MM.1S (cell line): ENCODE measurements at regions not wholly inside any gene's neighbourhood (a gene's known extent, or its start where the extent isn't known, plus 50 kb on each side); places are given as distances from the start of the nearest gene placed in this dataset.

Source experiments
- EZH2 ChIP-seq: fragments of 300-600 bp; sonication (generic); optimal IDR thresholded peaks from 2 replicates; pipeline ENCODE3; 2017; ENCODE audit warnings: low read depth, mild to moderate bottlenecking, antibody characterized with exemption, low read length, mixed read lengths
- EZH2phosphoT487 ChIP-seq: fragments of 300-600 bp; sonication (generic); IDR thresholded peaks from 2 replicates; pipeline ENCODE4 v1.6.1; 2018; ENCODE audit warnings: antibody characterized with exemption, low read length
- TF ChIP-seq, protein P1 (sequence below): fragments of 300-600 bp; sonication (generic); IDR thresholded peaks from 2 replicates; pipeline ENCODE4 v1.5.1; 2016; ENCODE audit warnings: antibody characterized with exemption, low read length, mixed read lengths

DNA sequence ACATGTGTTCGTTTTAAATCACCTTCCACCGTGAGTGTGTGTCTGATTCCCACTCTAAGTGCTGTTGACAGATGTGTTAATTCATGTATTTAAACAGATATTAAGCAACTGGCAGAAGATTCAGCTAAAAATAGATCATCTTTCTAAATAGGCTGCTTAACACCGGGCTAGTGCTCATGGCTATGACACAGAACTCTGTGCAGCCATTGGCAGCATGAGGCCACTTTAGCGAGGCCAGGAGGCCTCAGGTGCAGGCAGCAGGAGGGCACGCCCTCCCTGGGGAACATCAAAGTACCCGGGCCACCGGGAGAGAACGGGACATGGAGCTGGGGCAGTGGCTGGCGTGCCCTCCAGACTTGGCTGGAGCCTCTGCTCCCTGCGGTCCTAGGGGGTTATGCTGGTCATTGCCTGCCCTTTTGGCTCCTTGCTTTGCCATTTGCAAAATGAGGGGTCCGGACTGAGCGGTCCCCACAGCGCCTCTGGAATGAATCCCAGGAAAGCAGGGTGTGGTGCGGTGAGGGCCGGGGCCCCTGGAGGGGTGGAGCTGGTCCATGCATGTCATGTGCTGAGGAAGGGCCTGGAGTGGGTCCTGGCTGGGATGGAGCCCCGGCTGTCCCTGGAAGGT, 62.8 kb upstream of the HDAC4 start:
- TF ChIP-seq EZH2phosphoT487 (no peak), EZH2 (no peak)
- TF ChIP-seq, protein P1, sequence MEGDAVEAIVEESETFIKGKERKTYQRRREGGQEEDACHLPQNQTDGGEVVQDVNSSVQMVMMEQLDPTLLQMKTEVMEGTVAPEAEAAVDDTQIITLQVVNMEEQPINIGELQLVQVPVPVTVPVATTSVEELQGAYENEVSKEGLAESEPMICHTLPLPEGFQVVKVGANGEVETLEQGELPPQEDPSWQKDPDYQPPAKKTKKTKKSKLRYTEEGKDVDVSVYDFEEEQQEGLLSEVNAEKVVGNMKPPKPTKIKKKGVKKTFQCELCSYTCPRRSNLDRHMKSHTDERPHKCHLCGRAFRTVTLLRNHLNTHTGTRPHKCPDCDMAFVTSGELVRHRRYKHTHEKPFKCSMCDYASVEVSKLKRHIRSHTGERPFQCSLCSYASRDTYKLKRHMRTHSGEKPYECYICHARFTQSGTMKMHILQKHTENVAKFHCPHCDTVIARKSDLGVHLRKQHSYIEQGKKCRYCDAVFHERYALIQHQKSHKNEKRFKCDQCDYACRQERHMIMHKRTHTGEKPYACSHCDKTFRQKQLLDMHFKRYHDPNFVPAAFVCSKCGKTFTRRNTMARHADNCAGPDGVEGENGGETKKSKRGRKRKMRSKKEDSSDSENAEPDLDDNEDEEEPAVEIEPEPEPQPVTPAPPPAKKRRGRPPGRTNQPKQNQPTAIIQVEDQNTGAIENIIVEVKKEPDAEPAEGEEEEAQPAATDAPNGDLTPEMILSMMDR = no peak
